ENCODE measurements at regions not wholly inside any gene's neighbourhood (a gene's known extent, or its start where the extent isn't known, plus 50 kb on each side); places are given as distances from the start of the nearest gene placed in this dataset.
"Not testable (repeated sequence)": the region's sequence is repeated elsewhere in the genome, so short reads cannot be mapped to it uniquely, and the experiment has no call there.

GRCh38 chr5:25970906-25971489 lies 1067.4 kb downstream of the CDH9 start:
- intact Hi-C loops (cut with micrococcal nuclease), result no loop called here
- peaks cover 28% of the 10 kb centered on the region for H3K9me3 Mint-ChIP-seq
- H3K4me3 Mint-ChIP-seq, result no peak overlapping the region
- DNase-seq, result no peak
- POLR2A ChIA-PET, result no interaction called here
- no peaks in the 10 kb centered on the region for H3K27me3 Mint-ChIP-seq
- no peaks in the 10 kb centered on the region for H3K4me1 Mint-ChIP-seq (ENCODE audit: low read depth)
- no peak overlapping the region for H3K27ac Mint-ChIP-seq
- CTCF ChIA-PET, result no interaction called here
- H3K36me3 Mint-ChIP-seq, result no peaks in the 10 kb centered on the region

DNA sequence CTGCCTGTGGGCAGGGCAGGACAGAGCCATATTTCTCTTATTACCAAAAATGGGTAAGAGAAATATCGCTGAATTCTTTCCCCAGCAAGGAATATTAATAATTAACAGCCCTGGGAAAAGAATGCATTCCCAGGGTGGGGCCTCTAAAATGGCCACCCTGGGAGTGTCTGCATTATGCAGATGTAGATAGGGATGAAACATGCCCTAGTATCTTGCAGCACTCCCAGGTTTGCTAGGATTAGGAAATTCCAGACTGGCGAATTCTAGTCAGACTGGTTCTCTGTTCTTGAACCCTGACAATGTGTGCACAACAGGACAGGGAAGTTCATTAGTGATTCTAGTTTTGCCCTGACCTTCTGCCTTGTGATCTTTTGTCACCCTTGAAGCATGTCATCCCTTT lies 1069.3 kb downstream of the CDH9 start:
- H3K9me3 Mint-ChIP-seq, result peaks cover 27% of the 10 kb centered on the region
- CTCF ChIA-PET; POLR2A ChIA-PET; H3K27ac Mint-ChIP-seq; H3K4me3 Mint-ChIP-seq; H3K27me3 Mint-ChIP-seq; H3K4me1 Mint-ChIP-seq (ENCODE audit: low read depth); intact Hi-C loops (cut with micrococcal nuclease); H3K36me3 Mint-ChIP-seq; DNase-seq: not testable (repeated sequence)

DNA sequence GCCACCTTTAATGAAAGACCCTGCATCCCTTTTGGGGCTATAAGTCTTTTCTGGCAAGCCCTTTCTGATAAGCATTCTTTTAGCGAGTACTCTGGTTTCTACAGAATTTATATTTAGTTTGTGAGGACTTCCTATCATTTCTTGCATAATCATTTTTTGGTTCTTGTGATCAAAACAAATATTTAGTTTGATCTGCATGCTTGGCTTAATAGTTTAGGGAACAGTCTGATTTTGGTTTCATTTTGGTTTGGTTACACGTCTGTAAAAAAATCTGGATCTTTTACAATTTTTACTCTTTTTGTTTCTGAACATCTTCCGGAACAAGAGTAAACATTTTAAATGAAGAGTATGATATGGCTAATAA lies 1074.4 kb downstream of the CDH9 start:
- no peaks in the 10 kb centered on the region for H3K4me1 Mint-ChIP-seq (ENCODE audit: low read depth)
- no peak overlapping the region for H3K27ac Mint-ChIP-seq
- H3K4me3 Mint-ChIP-seq, result no peak overlapping the region
- ChIA-PET CTCF (no interaction called here), POLR2A (no interaction called here)
- H3K36me3 Mint-ChIP-seq, result no peaks in the 10 kb centered on the region
- intact Hi-C loops (cut with micrococcal nuclease), result no loop called here
- H3K27me3 Mint-ChIP-seq, result no peaks in the 10 kb centered on the region
- DNase-seq, result no peak
- H3K9me3 Mint-ChIP-seq, result peaks cover 29% of the 10 kb centered on the region

- no peaks in the 10 kb centered on the region for H3K27me3 Mint-ChIP-seq
- POLR2A ChIA-PET, result no interaction called here
- H3K27ac Mint-ChIP-seq, result no peak overlapping the region
- CTCF ChIA-PET, result no interaction called here
- peaks cover 25% of the 10 kb centered on the region for H3K9me3 Mint-ChIP-seq
- H3K36me3 Mint-ChIP-seq, result no peaks in the 10 kb centered on the region
- H3K4me1 Mint-ChIP-seq (ENCODE audit: low read depth), result no peaks in the 10 kb centered on the region
- DNase-seq, result no peak
- H3K4me3 Mint-ChIP-seq, result no peak overlapping the region
- intact Hi-C loops (cut with micrococcal nuclease), result no loop called here
Observed at GRCh38 chr5:25963251-25964008, 1075.0 kb downstream of the CDH9 start.

GRCh38 chr5:25955337-25955736 lies 1083.0 kb downstream of the CDH9 start:
- Mint-ChIP-seq H3K4me1 (ENCODE audit: low read depth) (no peaks in the 10 kb centered on the region), H3K27ac (no peak overlapping the region), H3K9me3 (peaks cover 18% of the 10 kb centered on the region), H3K36me3 (no peaks in the 10 kb centered on the region), H3K4me3 (no peak overlapping the region), H3K27me3 (no peaks in the 10 kb centered on the region)
- ChIA-PET CTCF (no interaction called here), POLR2A (no interaction called here)
- intact Hi-C loops (cut with micrococcal nuclease), result no loop called here
- no peak for DNase-seq

DNA sequence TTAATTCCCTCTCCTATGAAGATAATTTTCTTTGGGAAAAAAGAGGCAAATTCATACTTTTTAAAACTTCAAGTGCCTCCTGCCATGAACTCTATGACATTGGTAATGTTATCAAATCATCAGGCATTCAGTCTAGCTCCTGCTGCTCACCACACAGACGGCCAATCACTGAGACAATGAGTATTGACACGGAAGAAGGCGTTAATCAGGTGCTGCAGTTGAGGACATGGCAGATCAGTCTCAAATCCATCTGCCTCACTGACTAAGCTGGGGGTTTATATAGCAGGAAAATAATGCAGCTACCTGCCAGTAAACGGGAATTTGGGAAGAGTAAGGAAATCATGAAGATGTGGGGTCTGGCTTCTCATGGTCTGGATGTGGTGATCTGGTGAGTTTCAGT lies 1087.7 kb downstream of the CDH9 start:
- Mint-ChIP-seq H3K9me3 (peaks cover 19% of the 10 kb centered on the region), H3K36me3 (no peaks in the 10 kb centered on the region), H3K4me3 (no peak overlapping the region), H3K27ac (no peak overlapping the region), H3K27me3 (no peaks in the 10 kb centered on the region), H3K4me1 (ENCODE audit: low read depth) (no peaks in the 10 kb centered on the region)
- CTCF ChIA-PET, result no interaction called here
- POLR2A ChIA-PET, result no interaction called here
- DNase-seq, result no peak
- intact Hi-C loops (cut with micrococcal nuclease), result no loop called here

DNA sequence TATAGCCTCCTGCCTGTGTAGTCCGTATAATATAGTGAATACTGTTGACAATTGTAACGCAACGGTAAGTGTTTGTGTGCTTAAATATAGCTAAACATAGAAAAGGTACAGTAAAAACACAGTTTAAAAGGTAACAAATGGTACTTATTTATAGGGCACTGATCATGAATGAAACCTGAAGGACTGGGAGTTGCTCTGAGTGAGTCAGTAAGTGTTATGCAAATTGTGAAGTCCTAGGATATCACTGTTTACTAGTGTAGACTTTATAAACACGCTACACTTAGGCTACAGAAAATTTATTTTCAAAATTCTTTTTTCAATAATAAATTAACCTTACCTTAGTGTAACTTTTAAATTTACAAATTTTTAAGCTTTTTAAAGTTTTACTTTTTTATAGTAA lies 1090.1 kb downstream of the CDH9 start:
- Mint-ChIP-seq H3K27me3 (no peaks in the 10 kb centered on the region), H3K27ac (no peak overlapping the region), H3K4me3 (no peak overlapping the region), H3K4me1 (ENCODE audit: low read depth) (no peaks in the 10 kb centered on the region), H3K9me3 (peaks cover 21% of the 10 kb centered on the region), H3K36me3 (no peaks in the 10 kb centered on the region)
- POLR2A ChIA-PET, result no interaction called here
- intact Hi-C loops (cut with micrococcal nuclease), result no loop called here
- CTCF ChIA-PET, result no interaction called here
- DNase-seq, result no peak

DNA sequence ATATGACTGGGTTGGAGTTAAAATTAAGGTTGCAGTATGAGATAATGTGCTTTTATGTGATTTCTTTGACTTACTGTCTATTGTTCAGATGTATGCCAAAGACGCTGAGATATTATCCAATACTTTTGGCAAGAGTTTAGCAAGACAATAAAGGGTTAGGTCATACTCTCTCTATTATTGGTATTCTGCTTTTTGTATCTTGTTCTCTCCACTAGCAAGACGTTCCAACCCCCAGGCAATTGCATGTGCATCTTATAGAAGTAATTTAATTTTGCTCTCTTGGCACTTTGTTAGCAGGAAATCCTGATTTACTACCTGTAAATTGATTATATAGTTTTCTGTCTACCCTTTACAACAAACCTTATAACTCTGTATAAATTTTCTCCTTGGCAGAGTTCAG lies 1093.6 kb downstream of the CDH9 start:
- intact Hi-C loops (cut with micrococcal nuclease), result no loop called here
- ChIA-PET POLR2A (no interaction called here), CTCF (no interaction called here)
- DNase-seq, result no peak
- Mint-ChIP-seq H3K9me3 (peaks cover 15% of the 10 kb centered on the region), H3K4me1 (ENCODE audit: low read depth) (no peaks in the 10 kb centered on the region), H3K27me3 (no peaks in the 10 kb centered on the region), H3K4me3 (no peak overlapping the region), H3K36me3 (no peaks in the 10 kb centered on the region), H3K27ac (no peak overlapping the region)

DNA sequence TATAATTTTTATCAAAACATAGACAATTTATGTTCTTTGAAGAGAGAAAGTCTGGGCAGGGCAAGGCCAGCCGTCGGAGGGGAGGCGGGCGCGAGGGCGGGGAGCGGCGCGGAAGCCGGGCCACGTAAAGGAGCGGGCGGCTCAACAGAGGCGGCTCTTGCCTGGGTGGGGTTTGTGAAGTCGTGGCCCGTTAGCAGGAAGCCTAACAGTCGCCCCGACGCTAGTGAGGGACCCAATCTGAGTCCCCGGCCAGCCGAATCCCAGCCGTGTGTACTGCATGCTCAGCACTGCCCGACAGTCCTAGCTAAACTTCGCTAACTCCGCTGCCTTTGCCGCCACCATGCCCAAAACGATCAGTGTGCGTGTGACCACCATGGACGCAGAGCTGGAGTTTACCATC lies 1129.2 kb downstream of the CDH9 start:
- Mint-ChIP-seq H3K27me3 (no peaks in the 10 kb centered on the region), H3K36me3 (peaks cover 2% of the 10 kb centered on the region), H3K9me3 (peaks cover 32% of the 10 kb centered on the region), H3K27ac (no peak overlapping the region), H3K4me1 (ENCODE audit: low read depth) (no peaks in the 10 kb centered on the region), H3K4me3 (no peak overlapping the region)
- ChIA-PET CTCF (no interaction called here), POLR2A (no interaction called here)
- no peak for DNase-seq
- intact Hi-C loops (cut with micrococcal nuclease), result no loop called here

DNA sequence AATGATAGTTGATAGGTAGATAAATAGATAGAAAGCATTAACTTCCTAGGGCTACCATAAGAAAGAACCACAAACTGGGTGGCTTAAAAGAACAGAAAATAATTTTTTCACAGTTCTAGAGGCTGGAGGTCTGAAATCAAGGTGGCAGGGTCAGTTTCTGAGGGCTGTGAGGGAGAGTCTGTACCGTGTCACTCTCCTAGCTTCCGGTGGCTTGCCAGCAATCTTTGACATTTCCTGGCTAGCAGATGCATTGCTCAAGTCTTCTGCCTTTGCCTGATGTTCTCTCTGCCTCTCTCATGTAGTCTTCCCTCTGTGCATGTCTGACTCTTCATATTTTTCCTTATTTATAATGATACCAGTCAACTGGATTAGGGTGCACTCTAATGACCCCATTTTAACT lies 1132.7 kb downstream of the CDH9 start:
- H3K4me3 Mint-ChIP-seq, result no peak overlapping the region
- ChIA-PET CTCF (no interaction called here), POLR2A (no interaction called here)
- intact Hi-C loops (cut with micrococcal nuclease), result no loop called here
- H3K36me3 Mint-ChIP-seq, result peaks cover 2% of the 10 kb centered on the region
- DNase-seq, result no peak
- H3K9me3 Mint-ChIP-seq, result peaks cover 22% of the 10 kb centered on the region
- H3K4me1 Mint-ChIP-seq (ENCODE audit: low read depth), result no peaks in the 10 kb centered on the region
- no peaks in the 10 kb centered on the region for H3K27me3 Mint-ChIP-seq
- no peak overlapping the region for H3K27ac Mint-ChIP-seq

DNA sequence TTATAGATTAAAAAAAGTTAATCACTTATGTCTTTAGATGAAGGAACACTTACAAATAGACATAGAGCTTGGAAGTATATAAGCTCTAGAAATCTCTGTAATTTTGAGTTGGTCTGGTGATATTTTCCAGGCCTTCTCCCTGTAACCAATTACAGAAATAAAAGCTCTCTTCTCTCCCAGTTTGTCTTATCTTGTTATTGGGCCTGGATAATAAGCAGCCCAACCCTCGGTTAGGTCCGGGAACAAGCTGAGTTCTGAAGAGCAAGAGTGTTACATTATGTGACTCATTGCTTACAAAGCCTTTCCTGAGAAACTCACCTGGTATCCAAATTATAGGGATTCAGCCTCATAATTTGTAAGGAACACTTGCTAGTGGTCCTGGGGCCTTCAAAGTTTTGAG lies 1146.2 kb downstream of the CDH9 start:
- no peak overlapping the region for H3K27ac Mint-ChIP-seq
- ChIA-PET CTCF (no interaction called here), POLR2A (no interaction called here)
- no peaks in the 10 kb centered on the region for H3K27me3 Mint-ChIP-seq
- no peaks in the 10 kb centered on the region for H3K4me1 Mint-ChIP-seq (ENCODE audit: low read depth)
- DNase-seq, result no peak
- H3K4me3 Mint-ChIP-seq, result no peak overlapping the region
- H3K36me3 Mint-ChIP-seq, result no peaks in the 10 kb centered on the region
- intact Hi-C loops (cut with micrococcal nuclease), result no loop called here
- H3K9me3 Mint-ChIP-seq, result peaks cover 16% of the 10 kb centered on the region

DNA sequence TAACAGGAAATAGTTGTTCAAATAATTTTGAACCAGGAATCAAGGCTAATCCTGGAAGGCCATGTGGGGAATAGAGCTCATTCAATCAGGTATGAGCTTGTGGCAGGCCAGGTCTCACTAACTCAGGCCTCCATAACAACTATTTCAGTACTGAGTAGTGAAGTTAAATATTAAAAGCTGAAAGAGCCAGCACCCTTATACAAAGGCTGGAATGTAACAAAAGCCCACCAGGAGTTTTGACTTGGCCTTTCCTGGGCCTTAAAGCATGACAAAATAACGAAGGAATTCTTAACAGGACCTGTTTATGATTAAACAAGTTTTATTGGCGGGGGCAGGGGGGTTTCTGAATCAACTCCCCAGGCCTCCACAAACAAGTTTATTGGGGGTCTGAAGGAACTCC lies 1146.7 kb downstream of the CDH9 start:
- CTCF ChIA-PET, result no interaction called here
- H3K36me3 Mint-ChIP-seq, result no peaks in the 10 kb centered on the region
- H3K27me3 Mint-ChIP-seq, result no peaks in the 10 kb centered on the region
- no peaks in the 10 kb centered on the region for H3K4me1 Mint-ChIP-seq (ENCODE audit: low read depth)
- POLR2A ChIA-PET, result no interaction called here
- H3K9me3 Mint-ChIP-seq, result peaks cover 17% of the 10 kb centered on the region
- intact Hi-C loops (cut with micrococcal nuclease), result no loop called here
- no peak for DNase-seq
- no peak overlapping the region for H3K27ac Mint-ChIP-seq
- no peak overlapping the region for H3K4me3 Mint-ChIP-seq

GRCh38 chr5:25881318-25882036 lies 1156.9 kb downstream of the CDH9 start:
- CTCF ChIA-PET, result no interaction called here
- no peaks in the 10 kb centered on the region for H3K36me3 Mint-ChIP-seq

More at GRCh38 chr5:25881318-25882036, 1156.9 kb downstream of the CDH9 start:
- intact Hi-C loops (cut with micrococcal nuclease), result no loop called here
- Mint-ChIP-seq H3K9me3 (peaks cover 21% of the 10 kb centered on the region), H3K27me3 (no peaks in the 10 kb centered on the region), H3K27ac (no peak overlapping the region), H3K4me3 (no peak overlapping the region), H3K4me1 (ENCODE audit: low read depth) (no peaks in the 10 kb centered on the region)
- POLR2A ChIA-PET, result no interaction called here
- DNase-seq, result no peak

Measured in activated CD4-positive, alpha-beta memory T cell treated with anti-CD3 and anti-CD28 coated beads for 36 hours (primary cell).